ENCODE measurements at regions not wholly inside any gene's neighbourhood (a gene's known extent, or its start where the extent isn't known, plus 50 kb on each side); places are given as distances from the start of the nearest gene placed in this dataset.

DNA sequence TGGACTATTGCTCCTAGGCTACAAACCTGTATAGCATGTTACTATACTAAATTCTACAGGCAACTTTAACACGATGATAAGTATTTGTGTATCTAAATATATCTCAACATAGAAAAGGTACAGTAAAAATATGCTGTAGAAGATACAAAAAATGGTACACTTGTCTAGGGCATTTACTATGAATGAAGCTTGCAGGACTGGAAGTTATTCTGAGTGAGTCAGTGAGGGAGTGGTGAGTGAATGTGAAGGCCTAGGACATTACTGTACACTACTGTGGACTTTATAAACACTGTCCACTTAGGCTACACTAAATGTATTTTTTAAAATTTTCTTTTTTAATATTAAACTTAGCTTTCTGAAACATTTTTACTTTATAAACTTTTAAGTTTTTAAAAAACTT is 140.5 kb upstream of the SGO1 start:
- Histone ChIP-seq H2BK12ac (ENCODE audit: low read depth, low read length) (no peak overlapping the region), H2BK15ac (ENCODE audit: low read length) (no peak overlapping the region), H3K56ac (replicated peaks; ENCODE audit: insufficient read length, low read depth, low read length) (no peak overlapping the region), H3K4me3 (ENCODE audit: extremely low read depth in 1 of 4, insufficient read depth in 2 of 4, low read depth in 3 of 4, low read length in 4 of 4) (no peak overlapping the region), H3K79me2 (ENCODE audit: control insufficient read depth in 1 of 2, insufficient read depth in 2 of 2, low read length in 2 of 2) (no peaks in the 10 kb centered on the region), H2BK20ac (ENCODE audit: low read length) (no peak overlapping the region), H4K20me1 (replicated peaks in 1 of 2; ENCODE audit: control insufficient read depth in 1 of 2, insufficient read depth in 2 of 2, low read length in 2 of 2) (no peaks in the 10 kb centered on the region), H3K23ac (ENCODE audit: insufficient read length) (no peak overlapping the region), H3K9me3 (ENCODE audit: insufficient read depth in 2 of 2, low read depth in 1 of 2, low read length in 1 of 2) (no peaks in the 10 kb centered on the region), H4K5ac (ENCODE audit: insufficient read length, low read depth, low read length) (no peak overlapping the region), H3K79me1 (ENCODE audit: low read depth, low read length) (no peaks in the 10 kb centered on the region), H3K36me3 (ENCODE audit: control insufficient read depth in 2 of 4, insufficient read depth in 4 of 4, low read length in 3 of 4) (no peaks in the 10 kb centered on the region), H4K8ac (ENCODE audit: extremely low read depth, insufficient read depth, low read length) (no peak overlapping the region), H2BK5ac (ENCODE audit: low read depth, low read length) (no peak overlapping the region), H3K23me2 (ENCODE audit: low read depth, low read length) (no peaks in the 10 kb centered on the region), H3K4me2 (ENCODE audit: insufficient read depth in 1 of 2, low read depth in 2 of 2, low read length in 2 of 2) (no peak overlapping the region), H3K14ac (ENCODE audit: insufficient read length) (no peak overlapping the region), H3K27ac (ENCODE audit: low read depth, low read length) (no peak overlapping the region), H3K18ac (ENCODE audit: extremely low read depth, low read length) (no peak overlapping the region), H3K27me3 (replicated peaks in 1 of 4; ENCODE audit: control insufficient read depth in 3 of 4, extremely low read depth in 1 of 4, insufficient read depth in 3 of 4, low read length in 3 of 4) (no peaks in the 10 kb centered on the region), H2AK5ac (ENCODE audit: low read depth, low read length) (no peak overlapping the region), H3K4me1 (replicated peaks in 1 of 4; ENCODE audit: control insufficient read depth in 3 of 4, insufficient read depth in 4 of 4, low read length in 3 of 4) (no peaks in the 10 kb centered on the region; a peak in 1 of 7 replicates), H3K9ac (replicated peaks in 1 of 4; ENCODE audit: extremely low read depth in 1 of 4, low read depth in 3 of 4, low read length in 3 of 4) (no peak overlapping the region), H3K4ac (replicated peaks; ENCODE audit: insufficient read length, low read depth, low read length) (no peak overlapping the region), H4K91ac (replicated peaks; ENCODE audit: insufficient read length, low read length) (no peak overlapping the region), H2AFZ (ENCODE audit: low read length) (no peak overlapping the region), H2BK120ac (replicated peaks; ENCODE audit: low read depth, low read length) (no peak overlapping the region)
- 89% methylated on average over 1 of the region's 1 CpG; no CpG with 5 or more reads in 1 of the 2 experiments for WGBS, 2 experiments (ENCODE audit: extremely low coverage in 1 of 2, insufficient coverage in 1 of 2, insufficient read length in 1 of 2, insufficient replicate concordance in 2 of 2, low coverage in 1 of 2, low lambda C conversion rate in 2 of 2, missing lambda C conversion rate in 1 of 2)
- FAIRE-seq (no peak), DNase-seq (ENCODE audit: low read depth in 1 of 2, low spot score in 2 of 2) (no peak)
- ChIA-PET POLR2A (ENCODE audit: partially characterized antibody) (no interaction called here), CTCF (ENCODE audit: partially characterized antibody) (no interaction called here)
- TF ChIP-seq GTF2F1 (IDR thresholded peaks at IDR 0.05; ENCODE audit: borderline replicate concordance, low read depth, low read length) (no peak), YY1 (IDR thresholded peaks at IDR 0.05; ENCODE audit: low read depth, low read length) (no peak), POLR2A (IDR thresholded peaks at IDR 0.05; ENCODE audit: control extremely low read depth in 1 of 2, low read depth in 2 of 2, low read length in 2 of 2) (no peak), EP300 (IDR thresholded peaks at IDR 0.05; ENCODE audit: borderline replicate concordance in 1 of 2, low read depth in 2 of 2, low read length in 2 of 2) (no peak), JUND (IDR thresholded peaks at IDR 0.05; ENCODE audit: low read length) (no peak), CHD2 (IDR thresholded peaks at IDR 0.05; ENCODE audit: low read length) (no peak), ZNF274 (IDR thresholded peaks at IDR 0.05; ENCODE audit: borderline replicate concordance, extremely low read depth, low read length) (no peak), GABPA (IDR thresholded peaks at IDR 0.05; ENCODE audit: borderline replicate concordance, insufficient read depth, low read length) (no peak), TEAD4 (IDR thresholded peaks at IDR 0.05; ENCODE audit: low read depth, low read length) (no peak)
